DOHH2 (cell line): ENCODE measurements at regions not wholly inside any gene's neighbourhood (a gene's known extent, or its start where the extent isn't known, plus 50 kb on each side); places are given as distances from the start of the nearest gene placed in this dataset.

Source experiments
- H3F3A ChIP-seq: fragments of 200-600 bp; sonication (generic), shearing (Covaris generic); 2 replicates; pipeline ENCODE4 v1.6.0; 2016; ENCODE audit warnings: antibody characterized with exemption, mild to moderate bottlenecking; ENCODE audit not compliant: control insufficient read depth, insufficient read depth
- H3K27ac ChIP-seq: fragments of 200-600 bp; sonication (generic); 2 replicates; pipeline ENCODE4 v1.5.1; 2014; ENCODE audit warnings: low read depth, mild to moderate bottlenecking, low read length, moderate library complexity
- H3K27me3 ChIP-seq: fragments of 200-600 bp; sonication (generic); 2 replicates; pipeline ENCODE4 v1.6.1; 2014; ENCODE audit warnings: mild to moderate bottlenecking, low read length, mixed read lengths; ENCODE audit not compliant: control insufficient read depth
- H3K36me3 ChIP-seq: fragments of 200-600 bp; sonication (generic); 2 replicates; pipeline ENCODE4 v1.6.1; 2014; ENCODE audit warnings: mild to moderate bottlenecking, low read length, moderate library complexity, mixed read lengths; ENCODE audit not compliant: control insufficient read depth
- H3K4me1 ChIP-seq: fragments of 200-600 bp; sonication (generic); 2 replicates; pipeline ENCODE4 v1.6.1; 2014; ENCODE audit warnings: mild to moderate bottlenecking, low read length, mixed read lengths; ENCODE audit not compliant: control insufficient read depth
- H3K4me2 ChIP-seq: fragments of 200-600 bp; sonication (generic); 2 replicates; pipeline ENCODE4 v1.6.0; 2014; ENCODE audit warnings: mild to moderate bottlenecking, low read length, moderate library complexity
- H3K4me3 ChIP-seq: fragments of 200-600 bp; sonication (generic); 2 replicates; pipeline ENCODE4 v1.5.1; 2014; ENCODE audit warnings: mild to moderate bottlenecking, low read length, mixed read lengths
- H3K79me2 ChIP-seq: fragments of 200-600 bp; sonication (generic); 2 replicates; pipeline ENCODE4 v1.6.1; 2014; ENCODE audit warnings: mild to moderate bottlenecking, low read length, mixed read lengths; ENCODE audit not compliant: control insufficient read depth
- H3K9me2 ChIP-seq: fragments of 200-600 bp; sonication (generic); replicated peaks from 2 replicates; pipeline ENCODE4 v1.6.1; 2014; ENCODE audit warnings: mild to moderate bottlenecking, low read length, mixed read lengths; ENCODE audit not compliant: control insufficient read depth
- H3K9me3 ChIP-seq: fragments of 200-600 bp; sonication (generic); 2 replicates; pipeline ENCODE4 v1.6.1; 2014; ENCODE audit warnings: antibody characterized with exemption, low read length, mixed read lengths; ENCODE audit not compliant: control insufficient read depth, insufficient read depth
- H4K20me1 ChIP-seq: fragments of 200-600 bp; sonication (generic); 2 replicates; pipeline ENCODE4 v1.6.0; 2014; ENCODE audit warnings: low read depth, mild to moderate bottlenecking, antibody characterized with exemption, low read length, moderate library complexity; ENCODE audit not compliant: control insufficient read depth, insufficient read depth
- EZH2phosphoT487 ChIP-seq: fragments of 200-600 bp; sonication (generic); IDR thresholded peaks from 2 replicates; pipeline ENCODE4 v1.6.1; 2017; ENCODE audit warnings: borderline replicate concordance, mild to moderate bottlenecking, antibody characterized with exemption, low read length, moderate library complexity, mixed read lengths
- TF ChIP-seq, protein P1 (sequence below): fragments of 200-600 bp; sonication (generic); IDR thresholded peaks from one replicate; pipeline ENCODE4 v1.5.1; 2014; ENCODE audit warnings: antibody characterized with exemption, mild to moderate bottlenecking, low read depth, low read length; ENCODE audit not compliant: poor library complexity, severe bottlenecking

DNA sequence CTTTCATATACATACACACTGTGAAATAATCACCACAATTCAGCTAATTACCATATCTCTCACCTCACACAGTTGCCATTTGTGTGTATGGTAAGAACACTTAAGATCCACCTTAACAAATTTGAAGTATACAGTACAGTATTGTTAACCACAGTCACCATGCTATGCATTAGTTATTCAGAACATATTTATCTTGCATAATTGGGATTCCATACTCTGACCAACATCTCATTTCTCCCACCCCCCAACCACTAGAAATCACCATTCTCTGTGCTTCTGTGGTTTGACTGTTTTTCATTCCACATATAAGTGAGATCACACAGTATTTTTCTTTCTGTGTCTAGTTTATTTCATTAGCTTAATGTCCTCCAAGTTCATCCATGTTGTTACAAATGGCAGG is 247.7 kb upstream of the CTNNB1 start:
- Histone ChIP-seq H3F3A (no peaks in the 10 kb centered on the region), H3K9me3 (peaks cover 6% of the 10 kb centered on the region; the same call in 1 of the 2 replicates), H4K20me1 (no peaks in the 10 kb centered on the region), H3K36me3 (no peaks in the 10 kb centered on the region), H3K9me2 (no peaks in the 10 kb centered on the region), H3K27ac (no peak overlapping the region), H3K27me3 (no peaks in the 10 kb centered on the region), H3K4me2 (no peak overlapping the region), H3K4me3 (no peak overlapping the region), H3K4me1 (no peaks in the 10 kb centered on the region), H3K79me2 (no peaks in the 10 kb centered on the region)
- TF ChIP-seq, protein P1, sequence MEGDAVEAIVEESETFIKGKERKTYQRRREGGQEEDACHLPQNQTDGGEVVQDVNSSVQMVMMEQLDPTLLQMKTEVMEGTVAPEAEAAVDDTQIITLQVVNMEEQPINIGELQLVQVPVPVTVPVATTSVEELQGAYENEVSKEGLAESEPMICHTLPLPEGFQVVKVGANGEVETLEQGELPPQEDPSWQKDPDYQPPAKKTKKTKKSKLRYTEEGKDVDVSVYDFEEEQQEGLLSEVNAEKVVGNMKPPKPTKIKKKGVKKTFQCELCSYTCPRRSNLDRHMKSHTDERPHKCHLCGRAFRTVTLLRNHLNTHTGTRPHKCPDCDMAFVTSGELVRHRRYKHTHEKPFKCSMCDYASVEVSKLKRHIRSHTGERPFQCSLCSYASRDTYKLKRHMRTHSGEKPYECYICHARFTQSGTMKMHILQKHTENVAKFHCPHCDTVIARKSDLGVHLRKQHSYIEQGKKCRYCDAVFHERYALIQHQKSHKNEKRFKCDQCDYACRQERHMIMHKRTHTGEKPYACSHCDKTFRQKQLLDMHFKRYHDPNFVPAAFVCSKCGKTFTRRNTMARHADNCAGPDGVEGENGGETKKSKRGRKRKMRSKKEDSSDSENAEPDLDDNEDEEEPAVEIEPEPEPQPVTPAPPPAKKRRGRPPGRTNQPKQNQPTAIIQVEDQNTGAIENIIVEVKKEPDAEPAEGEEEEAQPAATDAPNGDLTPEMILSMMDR: no peak
- TF ChIP-seq EZH2phosphoT487: no peak

DNA sequence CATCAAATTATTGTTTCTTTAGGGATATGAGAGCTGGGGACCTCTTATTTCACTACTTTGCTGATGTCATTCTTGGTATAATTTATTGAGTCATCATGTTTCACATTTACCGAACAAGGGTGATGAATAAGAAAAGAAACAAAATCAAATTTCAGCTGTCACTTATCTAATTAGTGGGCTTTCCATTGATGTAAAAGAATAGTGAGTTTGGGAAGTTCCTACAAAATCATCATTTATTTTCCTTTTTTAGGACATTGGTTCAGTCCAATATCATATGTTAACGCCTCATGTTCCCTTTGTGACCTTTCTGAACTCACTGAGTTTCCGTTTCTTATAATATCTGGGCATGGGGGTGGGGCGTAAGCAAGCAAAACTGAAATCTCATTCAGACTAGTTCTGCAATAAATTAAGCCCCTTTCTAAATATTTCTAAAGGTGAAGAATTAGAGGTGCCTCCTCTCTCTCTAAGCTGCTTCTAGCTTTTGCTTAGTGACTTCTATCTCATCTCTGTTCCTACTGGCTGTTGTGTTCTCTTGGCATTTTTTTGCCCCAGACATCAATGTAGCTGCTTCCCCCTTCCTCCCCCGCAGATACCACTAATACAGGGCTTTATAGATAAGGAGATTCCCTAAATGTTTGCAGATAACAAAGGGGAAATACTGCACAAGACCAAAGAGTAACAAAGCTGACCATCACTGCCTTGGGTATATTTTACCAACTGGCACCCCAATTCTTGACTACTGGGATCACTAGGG is 238.0 kb upstream of the CTNNB1 start:
- Histone ChIP-seq H3K9me2 (no peaks in the 10 kb centered on the region), H3F3A (no peaks in the 10 kb centered on the region), H4K20me1 (no peaks in the 10 kb centered on the region), H3K36me3 (no peaks in the 10 kb centered on the region), H3K4me2 (peak overlapping the region; percentile 30), H3K9me3 (peaks cover 11% of the 10 kb centered on the region; the same call in 1 of the 2 replicates), H3K4me3 (peak overlapping the region; percentile 6; the same call in 1 of the 2 replicates), H3K4me1 (peaks cover 25% of the 10 kb centered on the region), H3K27ac (no peak overlapping the region), H3K79me2 (no peaks in the 10 kb centered on the region), H3K27me3 (no peaks in the 10 kb centered on the region)
- TF ChIP-seq EZH2phosphoT487: no peak
- TF ChIP-seq, protein P1: no peak

DNA sequence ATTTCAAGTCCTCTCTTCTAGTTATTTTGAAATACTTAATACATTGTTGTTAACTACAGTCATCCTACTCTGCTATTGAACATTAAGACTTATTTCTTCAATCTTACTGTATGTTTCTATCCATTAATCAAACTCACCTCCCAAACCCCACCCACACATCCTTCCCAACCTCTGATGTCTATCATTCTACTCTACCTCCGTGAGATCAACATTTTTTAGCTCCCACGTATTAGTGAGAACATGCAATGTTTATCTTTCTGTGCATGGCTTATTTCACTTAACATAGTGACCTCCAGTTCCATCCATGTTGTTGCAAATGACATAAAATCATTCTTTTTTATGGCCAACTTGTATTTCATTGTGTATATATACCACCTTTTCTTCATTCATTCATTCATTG is 236.6 kb upstream of the CTNNB1 start:
- H3K4me3 ChIP-seq: no peak overlapping the region
- H3K4me1 ChIP-seq: peaks cover 39% of the 10 kb centered on the region
- H3K36me3 ChIP-seq: no peaks in the 10 kb centered on the region
- H3K4me2 ChIP-seq: no peak overlapping the region
- no peaks in the 10 kb centered on the region for H3K9me2 ChIP-seq
- no peaks in the 10 kb centered on the region for H4K20me1 ChIP-seq
- peaks cover 11% of the 10 kb centered on the region; the same call in 1 of the 2 replicates for H3K9me3 ChIP-seq
- no peaks in the 10 kb centered on the region for H3K79me2 ChIP-seq
- peaks cover 5% of the 10 kb centered on the region for H3F3A ChIP-seq
- TF ChIP-seq, protein P1: no peak
- no peak overlapping the region for H3K27ac ChIP-seq
- H3K27me3 ChIP-seq: no peaks in the 10 kb centered on the region
